GM18909 (cell line): ENCODE measurements at regions not wholly inside any gene's neighbourhood (a gene's known extent, or its start where the extent isn't known, plus 50 kb on each side); places are given as distances from the start of the nearest gene placed in this dataset.

Source experiments
- ATAC-seq: cut with Tn5 transposase; IDR thresholded peaks from one replicate; pipeline ENCODE4 v1.9.1; 2021; ENCODE audit warnings: mild to moderate bottlenecking; ENCODE audit not compliant: unreplicated experiment, poor library complexity

DNA sequence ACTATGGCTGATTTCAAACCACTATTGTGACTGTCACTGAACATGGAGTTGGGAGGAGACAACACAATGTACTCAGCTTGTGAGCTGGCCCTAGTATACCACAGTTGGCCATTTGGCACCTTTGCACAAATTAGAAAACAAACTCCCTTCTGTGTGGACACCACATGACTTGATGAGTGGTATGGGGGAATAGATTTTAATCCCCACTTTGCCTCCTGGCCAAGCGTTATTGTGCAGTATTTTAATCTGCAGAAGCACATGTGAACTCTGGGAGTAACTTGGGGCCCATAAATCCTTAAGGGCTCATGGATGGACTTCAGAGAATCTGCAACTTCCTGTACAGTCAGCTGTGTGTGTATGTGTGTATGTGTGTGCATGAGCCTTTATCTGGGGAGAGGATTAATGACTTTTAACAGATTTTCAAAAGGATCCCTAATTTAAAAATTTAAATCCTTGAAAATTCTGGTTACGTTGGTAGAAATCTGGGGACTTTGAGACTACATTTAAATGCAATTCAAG, 105.0 kb upstream of the PAQR3 start:
- ATAC-seq: no peak

DNA sequence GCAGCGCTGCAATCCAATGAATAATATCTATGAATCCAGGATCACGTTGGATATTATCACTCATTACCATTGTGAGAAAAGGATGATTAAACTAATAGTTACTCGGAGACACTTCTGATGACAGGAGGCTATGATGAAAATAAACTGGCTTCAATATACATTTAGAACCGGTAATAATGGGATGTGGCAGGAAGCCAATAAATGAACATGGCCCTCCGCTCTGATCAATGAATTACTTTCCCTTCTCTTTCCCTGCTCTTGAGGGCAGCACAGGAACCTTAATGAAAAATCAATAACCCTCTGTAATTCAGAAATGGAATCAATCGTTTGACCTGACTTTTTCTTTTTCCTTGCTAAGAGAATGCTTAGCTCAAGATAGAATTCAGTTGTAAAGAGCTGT, 103.9 kb upstream of the PAQR3 start:
- no peak for ATAC-seq

DNA sequence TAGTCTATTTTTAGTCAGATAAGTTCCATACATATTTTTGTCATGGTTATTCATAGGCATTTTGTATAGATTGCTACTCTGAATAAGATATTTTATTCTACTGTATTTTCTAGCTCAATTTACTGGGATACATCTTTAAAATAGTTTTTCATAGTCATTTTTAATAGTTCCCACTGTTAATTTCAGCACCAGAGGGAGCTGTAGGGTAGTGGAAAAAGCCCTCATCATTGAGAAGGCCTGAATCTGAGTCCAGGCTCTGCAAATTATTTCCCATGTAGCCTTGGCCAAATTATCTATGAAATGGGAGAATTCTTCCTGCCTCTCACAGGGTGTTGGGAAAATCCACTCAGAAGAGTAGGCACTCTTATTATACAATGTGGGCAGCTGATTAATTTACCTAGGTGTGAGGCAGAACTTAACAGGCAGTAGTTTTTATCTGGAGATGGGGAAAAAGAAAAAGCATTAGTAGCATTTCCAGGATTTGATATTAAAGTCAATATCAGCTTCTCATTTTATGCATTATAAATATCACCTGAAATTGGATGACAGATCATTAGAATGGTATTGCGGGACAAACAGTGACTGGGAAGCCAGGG, 102.9 kb upstream of the PAQR3 start:
- ATAC-seq: no peak

DNA sequence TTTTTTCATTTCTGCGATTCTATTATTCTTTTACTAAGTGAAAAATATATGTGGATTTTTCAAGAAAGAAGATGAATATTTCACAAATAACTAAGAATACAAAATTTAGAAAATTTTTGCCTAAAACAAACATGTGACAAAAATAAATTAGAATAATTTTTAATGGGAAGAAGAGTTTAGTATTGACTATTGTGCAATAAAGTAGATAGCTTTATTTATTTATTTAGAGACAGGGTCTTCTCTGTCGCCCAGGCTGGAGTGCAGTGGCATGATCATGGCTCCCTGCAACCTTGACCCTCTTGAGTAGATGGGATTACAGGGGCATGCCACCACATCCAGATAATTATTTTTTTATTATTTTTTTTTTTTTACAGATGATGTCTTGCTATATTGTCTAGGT, 95.3 kb upstream of the PAQR3 start:
- no peak for ATAC-seq

DNA sequence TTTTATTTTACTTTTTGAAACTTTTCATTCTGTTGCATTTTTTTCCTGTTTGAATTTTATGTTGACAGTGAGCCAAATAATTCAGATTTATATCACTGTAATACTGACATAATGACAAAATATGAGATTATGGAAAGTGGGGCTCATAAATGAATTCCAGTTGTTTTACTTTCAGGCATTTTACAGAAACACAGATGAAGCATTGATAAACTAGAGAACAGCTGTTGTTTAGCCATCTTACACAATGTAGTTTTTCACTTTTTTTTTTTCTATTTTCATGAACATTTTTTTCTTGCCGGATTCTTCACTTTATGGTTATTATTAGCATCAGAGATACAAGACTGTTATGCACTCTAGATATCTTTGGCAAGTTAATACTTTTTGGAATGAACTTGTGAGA, 91.7 kb upstream of the PAQR3 start:
- ATAC-seq: no peak

DNA sequence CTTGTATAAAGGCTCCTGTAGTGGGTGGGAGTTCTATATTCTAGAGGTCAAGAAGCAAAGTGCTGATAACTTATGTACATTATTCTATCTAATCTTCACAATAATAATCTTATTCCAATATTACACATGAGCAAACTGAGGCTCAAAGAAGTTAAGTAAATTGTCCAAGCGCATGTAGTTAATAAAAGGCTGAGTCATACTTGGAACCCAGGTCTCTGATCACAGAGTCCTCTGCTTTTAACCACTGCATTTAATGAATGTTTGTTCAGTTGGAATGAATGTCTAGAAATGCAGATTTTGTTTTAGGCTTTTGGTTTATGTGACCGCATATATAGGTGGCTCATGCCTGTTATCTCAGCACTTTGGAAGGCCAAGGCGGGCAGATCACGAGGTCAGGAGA, 88.4 kb upstream of the PAQR3 start:
- ATAC-seq: no peak

DNA sequence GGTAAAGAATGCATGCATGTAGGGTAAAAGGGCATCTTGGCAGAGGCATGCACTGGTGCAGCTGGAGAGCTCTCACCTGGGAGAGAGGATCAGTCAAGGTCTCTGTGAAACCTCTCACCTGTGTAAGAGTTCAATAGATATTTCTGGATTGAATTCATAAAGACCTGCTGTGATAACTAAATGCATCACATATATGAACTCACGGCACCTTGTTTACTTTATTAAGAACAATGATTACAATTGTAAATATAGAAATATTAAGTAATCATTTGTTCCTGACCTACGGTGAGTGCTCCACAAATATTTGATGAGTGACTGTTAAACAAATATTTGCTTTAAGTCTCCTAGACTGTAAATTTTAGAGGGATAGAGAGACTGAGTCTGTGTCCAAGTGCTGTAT, 85.9 kb upstream of the PAQR3 start:
- ATAC-seq: no peak

DNA sequence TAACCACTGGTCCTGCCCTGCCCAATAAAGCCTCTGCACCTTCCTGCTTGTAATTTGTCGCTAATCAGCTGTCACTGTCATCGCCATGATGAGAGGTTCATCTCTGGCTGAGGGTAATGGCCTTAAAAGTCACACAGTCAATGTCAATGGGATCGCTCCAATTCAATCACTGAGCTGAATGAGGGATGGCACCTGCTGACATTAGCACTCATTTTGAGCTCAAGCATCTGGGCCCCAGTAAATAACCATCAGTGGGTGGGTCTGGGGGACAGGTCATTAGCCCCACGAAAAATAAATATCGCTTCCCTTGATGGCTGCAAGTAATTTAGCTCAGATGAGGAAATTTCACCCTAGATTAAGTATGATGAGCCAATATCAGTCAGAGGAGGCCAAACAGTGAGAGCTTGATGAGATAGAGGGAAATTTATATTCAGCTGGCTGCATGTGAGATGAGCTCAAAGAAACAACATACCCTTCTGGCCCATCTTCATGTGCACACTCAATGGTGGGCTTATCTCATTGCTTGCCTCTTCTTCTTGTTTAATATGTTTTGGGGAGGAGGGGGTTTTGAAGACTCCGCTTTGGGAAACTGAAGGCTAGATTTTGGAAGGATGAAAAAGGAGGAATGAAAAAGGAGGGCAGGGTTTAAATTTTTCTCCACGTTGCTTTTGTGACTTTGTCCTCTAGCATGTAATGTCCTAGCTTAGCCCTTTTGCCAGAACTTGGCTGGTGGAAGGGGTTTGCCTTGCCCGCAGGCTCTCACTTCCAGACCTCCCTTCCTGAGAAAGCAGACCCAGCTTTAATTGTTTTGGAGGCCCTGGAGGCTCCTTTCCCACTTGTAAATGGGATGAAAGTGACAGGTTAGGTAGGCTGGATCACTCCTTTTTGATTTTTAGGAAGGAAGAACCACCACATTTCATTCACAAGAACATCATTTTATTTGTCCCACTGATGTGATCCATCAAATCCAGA, 84.8 kb upstream of the PAQR3 start:
- no peak for ATAC-seq

DNA sequence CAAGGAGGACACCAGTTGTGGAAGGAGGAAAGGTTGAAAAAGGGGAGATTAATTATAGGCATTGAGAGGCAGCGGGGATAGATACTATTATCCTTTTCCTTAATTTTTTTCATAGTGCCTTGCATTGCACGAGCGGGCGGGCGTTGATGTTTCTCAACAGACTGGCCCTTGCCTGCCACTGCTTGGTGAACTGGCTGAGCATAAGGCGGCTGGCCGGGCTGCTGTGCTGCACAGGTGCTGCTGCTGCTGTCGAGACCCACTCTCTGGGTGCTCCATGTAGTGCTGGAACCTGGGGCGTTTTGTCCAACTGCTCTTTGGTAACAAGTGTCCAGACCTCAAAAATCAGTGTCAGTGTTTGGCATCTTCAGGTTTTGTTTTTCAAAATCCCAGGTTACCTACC, 83.3 kb upstream of the PAQR3 start:
- no peak for ATAC-seq

DNA sequence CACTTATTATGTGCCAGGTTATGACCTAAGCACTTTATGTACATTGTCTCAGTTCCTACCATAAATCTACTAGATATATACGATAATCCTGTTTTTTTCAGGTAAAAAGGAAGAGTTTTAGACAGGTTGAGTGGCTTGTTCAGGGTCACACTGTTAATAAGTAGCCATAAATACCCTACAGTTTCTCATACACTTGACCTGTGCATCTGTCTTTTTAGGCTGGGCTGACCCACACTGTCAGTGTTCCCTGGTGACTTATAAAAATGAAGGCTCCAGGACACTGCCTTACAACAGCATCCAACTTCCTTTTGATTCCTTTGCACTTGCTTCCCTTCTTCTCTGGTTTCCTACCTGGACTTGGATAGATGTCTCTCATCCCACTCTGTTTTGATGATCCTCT, 78.2 kb upstream of the PAQR3 start:
- ATAC-seq: no peak

DNA sequence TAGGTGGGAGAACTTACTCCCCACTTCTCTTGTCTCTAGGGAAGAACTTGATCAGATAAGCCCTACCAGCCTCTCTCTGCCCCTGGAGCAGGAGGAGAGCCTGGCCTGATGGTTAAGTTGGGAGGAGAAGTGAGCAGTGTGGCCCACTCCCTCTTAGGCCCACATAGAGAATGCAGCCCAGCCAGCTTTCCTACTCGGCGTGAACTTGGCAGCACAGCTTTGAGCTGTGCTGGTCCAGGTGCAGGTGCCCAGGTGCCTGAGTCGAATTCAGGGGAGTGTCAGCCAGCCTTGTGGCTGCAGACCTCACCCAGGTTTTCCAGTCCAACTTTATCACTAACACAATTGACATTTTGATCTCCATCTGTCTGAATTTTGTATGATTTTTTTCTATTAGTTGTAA, 77.6 kb upstream of the PAQR3 start:
- no peak for ATAC-seq

DNA sequence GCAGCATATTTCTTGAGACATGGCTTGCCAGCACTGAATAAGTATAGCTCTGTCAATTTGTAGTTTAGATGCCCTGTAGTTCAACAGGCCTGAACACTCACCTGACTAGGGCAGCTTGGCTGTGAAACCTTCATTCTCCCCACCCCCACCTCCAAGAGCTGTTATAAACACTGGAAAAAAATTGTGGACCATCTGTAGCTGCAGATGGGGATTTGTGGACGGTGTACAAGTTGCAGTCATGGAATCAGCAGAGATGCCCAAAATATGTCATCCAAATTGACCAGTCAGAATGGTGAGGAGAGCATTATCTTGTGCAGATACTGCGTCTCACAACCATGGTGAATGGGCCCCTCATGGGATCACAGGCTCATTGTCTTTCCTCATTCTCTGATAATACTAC, 76.2 kb upstream of the PAQR3 start:
- no peak for ATAC-seq

DNA sequence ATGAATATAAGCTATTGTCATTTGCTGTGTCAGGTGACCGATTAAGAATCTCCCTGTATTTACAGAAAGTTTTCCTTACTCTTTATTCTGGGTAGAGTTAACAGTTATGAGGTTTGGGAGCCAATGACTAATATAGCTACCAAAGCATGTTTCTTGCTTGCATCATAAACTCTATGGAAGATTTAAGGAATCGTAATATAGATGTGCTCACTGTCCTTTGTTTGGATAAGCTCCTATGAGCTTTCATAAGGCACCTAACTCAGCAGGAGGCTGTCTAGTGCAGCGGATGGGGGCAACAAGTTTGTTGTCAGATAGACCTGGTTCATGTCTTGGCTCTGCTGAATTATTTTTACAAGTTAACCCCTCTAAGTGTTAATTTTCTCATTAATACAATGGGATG, 75.0 kb upstream of the PAQR3 start:
- no peak for ATAC-seq

DNA sequence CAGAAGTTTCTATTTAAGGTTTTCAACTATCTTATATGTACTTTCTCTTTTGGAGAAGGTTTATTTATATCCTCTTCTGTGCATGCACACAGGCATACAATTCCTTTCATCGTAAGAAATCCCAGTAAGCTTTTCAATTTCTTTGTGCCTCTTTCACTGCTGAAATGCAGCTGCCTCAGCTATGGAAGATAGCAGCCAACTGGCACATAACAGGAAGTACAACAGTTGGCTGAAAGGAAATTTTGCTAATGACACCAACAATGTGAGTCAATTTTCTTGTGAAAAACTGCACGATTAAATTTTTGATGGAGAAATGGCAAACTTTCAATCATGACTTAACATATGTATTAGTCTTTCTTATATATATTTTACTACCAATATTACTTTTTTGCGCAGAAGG, 74.5 kb upstream of the PAQR3 start:
- no peak for ATAC-seq

DNA sequence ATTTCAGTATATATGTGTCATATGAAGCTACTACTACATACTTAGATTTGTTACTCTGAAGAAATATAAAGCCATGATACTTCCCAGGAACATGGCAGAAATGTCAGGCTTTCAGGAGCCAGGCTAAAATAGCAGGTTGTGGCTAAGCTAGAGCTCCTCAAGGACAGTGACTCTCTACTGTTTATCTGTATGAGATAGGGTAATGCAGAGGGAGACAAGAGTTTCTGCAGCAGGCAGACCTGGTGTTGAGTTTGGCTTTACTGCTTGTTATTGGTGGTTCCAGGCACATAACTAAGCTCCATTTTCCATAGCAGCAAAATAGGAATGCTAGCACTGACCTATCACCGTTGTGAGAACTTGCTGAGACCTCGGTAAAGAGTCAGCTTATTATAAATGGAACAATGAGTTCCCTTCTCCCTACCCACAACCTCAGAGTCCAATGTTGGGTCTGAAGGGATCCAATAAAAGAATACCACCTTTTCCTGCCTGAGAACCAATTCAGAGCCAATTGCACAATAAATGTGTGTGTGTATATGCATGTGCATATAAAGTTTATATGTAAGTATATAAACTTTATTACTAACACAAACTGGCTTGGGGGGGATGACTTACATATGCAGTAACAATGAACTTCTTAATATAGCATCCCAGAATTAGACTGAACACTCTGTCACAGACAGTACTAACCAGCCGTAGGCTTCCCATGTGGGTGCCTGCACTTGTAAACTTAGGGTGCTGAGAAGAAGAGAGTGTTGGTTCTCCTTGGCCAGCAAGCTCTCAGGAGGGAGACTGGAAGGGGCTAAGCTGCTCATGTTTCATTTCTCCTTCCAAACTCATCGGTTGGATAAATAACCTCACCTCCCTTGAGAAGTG, 51.9 kb upstream of the PAQR3 start:
- ATAC-seq: no peak

DNA sequence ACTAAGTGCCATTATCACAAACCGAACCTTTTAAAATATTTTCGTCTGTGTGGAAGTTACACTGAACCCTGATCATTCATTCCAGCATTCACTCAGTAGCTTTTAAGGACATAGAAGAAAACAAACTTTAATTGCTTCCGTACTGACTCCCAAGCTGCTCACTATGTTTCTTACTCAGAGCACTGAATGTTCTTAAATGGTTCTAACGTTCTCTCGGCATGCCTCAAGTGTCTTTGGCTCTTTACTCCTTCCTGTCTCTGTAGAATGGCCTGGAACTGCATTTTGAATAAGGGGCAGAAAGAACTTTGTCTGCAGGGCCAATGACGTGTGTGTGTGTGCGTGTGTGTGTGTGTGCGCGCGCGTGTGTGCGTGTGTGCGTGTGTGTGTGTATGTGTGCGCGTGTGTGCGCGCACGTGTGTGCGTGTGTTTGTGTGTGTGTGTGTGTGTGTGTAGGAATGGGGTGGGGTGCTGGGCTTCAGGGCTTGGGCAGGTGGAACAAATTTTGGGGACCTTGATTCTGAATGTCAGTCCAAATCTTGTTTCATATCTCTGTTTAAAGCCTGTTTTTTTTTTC, 50.5 kb upstream of the PAQR3 start:
- ATAC-seq: no peak
